CD4-positive, alpha-beta T cell (primary cell): ENCODE measurements at regions not wholly inside any gene's neighbourhood (a gene's known extent, or its start where the extent isn't known, plus 50 kb on each side); places are given as distances from the start of the nearest gene placed in this dataset.

ENCODE experiments used
- ATAC-seq: fragments of 200-7000 bp; cut with Tn5 transposase; one replicate; pipeline ENCODE4 v1.10.0; 2022; ENCODE audit warnings: mild to moderate bottlenecking; ENCODE audit not compliant: poor library complexity
- CTCF ChIA-PET: fragments of 350-600 bp; sonication (Branson Sonifier 250); formaldehyde crosslinking; loops from one replicate; lab custom pipeline; 2021; ENCODE audit warnings: antibody characterized with exemption, inconsistent platforms; lab: Charles Lee
- POLR2A ChIA-PET: fragments of 350-600 bp; sonication (Branson Sonifier 250); formaldehyde crosslinking; loops from one replicate; lab custom pipeline; 2021; ENCODE audit warnings: antibody characterized with exemption, inconsistent platforms; lab: Charles Lee
- DNase-seq, 14 experiments: peaks; one replicate each; pipeline ENCODE4 v3.0.0-alpha.2; 2013 to 2020; ENCODE audit warnings: mixed read lengths in 2 of 14
- H3K27ac ChIP-seq, 2 donors: one replicate each; pipeline versions ENCODE4 v1.5.1 to v1.7.0; 2013; ENCODE audit warnings: low read length in 2 of 2, low read depth in 1 of 2, mild to moderate bottlenecking in 1 of 2
- H3K27me3 ChIP-seq, 2 experiments: 1 replicate in 1 of 2; 2 replicates in 1 of 2; pipeline versions ENCODE4 v1.6.1 to v1.7.0; 2013; ENCODE audit warnings: low read length in 2 of 2, control low read depth in 1 of 2, mild to moderate bottlenecking in 1 of 2, moderate library complexity in 1 of 2; ENCODE audit not compliant: insufficient read depth in 2 of 2, control insufficient read depth in 1 of 2
- H3K36me3 ChIP-seq: one replicate; pipeline ENCODE4 v1.6.1; 2013; ENCODE audit warnings: low read length, control low read depth; ENCODE audit not compliant: insufficient read depth
- H3K4me1 ChIP-seq: one replicate; pipeline ENCODE4 v1.6.1; 2013; ENCODE audit warnings: low read length, control low read depth; ENCODE audit not compliant: insufficient read depth
- H3K4me3 ChIP-seq: one replicate; pipeline ENCODE4 v1.5.1; 2013; ENCODE audit warnings: mild to moderate bottlenecking, low read length, moderate library complexity
- H3K9me3 ChIP-seq, 2 experiments: 1 replicate in 1 of 2; 2 replicates in 1 of 2; pipeline versions ENCODE4 v1.6.1 to v1.7.0; 2013; ENCODE audit warnings: low read length in 2 of 2, mild to moderate bottlenecking in 2 of 2, control low read depth in 1 of 2, moderate library complexity in 1 of 2; ENCODE audit not compliant: control insufficient read depth in 1 of 2, insufficient read depth in 1 of 2
- H3K27ac Mint-ChIP-seq: one replicate; pipeline ENCODE4 v1.8.0; 2020; ENCODE audit warnings: mixed read lengths
- H3K27me3 Mint-ChIP-seq: one replicate; pipeline ENCODE4 v1.8.0; 2021; ENCODE audit warnings: mixed read lengths
- H3K36me3 Mint-ChIP-seq: one replicate; pipeline ENCODE4 v1.8.0; 2021; ENCODE audit warnings: low read depth, mixed read lengths
- H3K4me1 Mint-ChIP-seq: one replicate; pipeline ENCODE4 v1.8.0; 2021; ENCODE audit warnings: low read depth, mixed read lengths
- H3K4me3 Mint-ChIP-seq: one replicate; pipeline ENCODE4 v1.8.0; 2020; ENCODE audit warnings: mild to moderate bottlenecking, mixed read lengths
- H3K9me3 Mint-ChIP-seq: one replicate; pipeline ENCODE4 v1.8.0; 2020; ENCODE audit warnings: mixed read lengths
- intact Hi-C, 2 experiments: fragments of 100-400 bp; cut with DNase I in 1 of 2; cut with micrococcal nuclease in 1 of 2; formaldehyde crosslinking; loops; one replicate each; pipeline versions ENCODE4 v1.15.1 to v1.9.0; 2023 to 2025; cut with DNase I, micrococcal nuclease
- TF ChIP-seq, protein P1 (sequence below): fragments of 200-600 bp; IDR thresholded peaks from one replicate; pipeline ENCODE4 v1.8.0; 2022; ENCODE audit warnings: antibody characterized with exemption, mild to moderate bottlenecking

- H3K27me3 ChIP-seq, result no peaks in the 10 kb centered on the region
- no peak overlapping the region for H3K4me3 Mint-ChIP-seq
- CTCF ChIA-PET, result no interaction called here
- POLR2A ChIA-PET, result no interaction called here
- H3K27ac ChIP-seq, result no peak overlapping the region
- TF ChIP-seq, protein P1, sequence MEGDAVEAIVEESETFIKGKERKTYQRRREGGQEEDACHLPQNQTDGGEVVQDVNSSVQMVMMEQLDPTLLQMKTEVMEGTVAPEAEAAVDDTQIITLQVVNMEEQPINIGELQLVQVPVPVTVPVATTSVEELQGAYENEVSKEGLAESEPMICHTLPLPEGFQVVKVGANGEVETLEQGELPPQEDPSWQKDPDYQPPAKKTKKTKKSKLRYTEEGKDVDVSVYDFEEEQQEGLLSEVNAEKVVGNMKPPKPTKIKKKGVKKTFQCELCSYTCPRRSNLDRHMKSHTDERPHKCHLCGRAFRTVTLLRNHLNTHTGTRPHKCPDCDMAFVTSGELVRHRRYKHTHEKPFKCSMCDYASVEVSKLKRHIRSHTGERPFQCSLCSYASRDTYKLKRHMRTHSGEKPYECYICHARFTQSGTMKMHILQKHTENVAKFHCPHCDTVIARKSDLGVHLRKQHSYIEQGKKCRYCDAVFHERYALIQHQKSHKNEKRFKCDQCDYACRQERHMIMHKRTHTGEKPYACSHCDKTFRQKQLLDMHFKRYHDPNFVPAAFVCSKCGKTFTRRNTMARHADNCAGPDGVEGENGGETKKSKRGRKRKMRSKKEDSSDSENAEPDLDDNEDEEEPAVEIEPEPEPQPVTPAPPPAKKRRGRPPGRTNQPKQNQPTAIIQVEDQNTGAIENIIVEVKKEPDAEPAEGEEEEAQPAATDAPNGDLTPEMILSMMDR, result no peak
- no peaks in the 10 kb centered on the region for H3K27me3 Mint-ChIP-seq
- no peaks in the 10 kb centered on the region for H3K4me1 ChIP-seq
- H3K9me3 ChIP-seq, result peaks cover 0 to 4% of the 10 kb centered on the region in 2 experiments
- DNase-seq, result no peak
- no peaks in the 10 kb centered on the region for H3K4me1 Mint-ChIP-seq
- no peaks in the 10 kb centered on the region for H3K36me3 ChIP-seq
- no peaks in the 10 kb centered on the region for H3K36me3 Mint-ChIP-seq
- intact Hi-C loops, result no loop called here
- H3K9me3 Mint-ChIP-seq, result peaks cover 14% of the 10 kb centered on the region
- H3K4me3 ChIP-seq, result no peak overlapping the region
- H3K27ac Mint-ChIP-seq, result no peak overlapping the region
- ATAC-seq, result no peak
These were observed 933.2 kb upstream of the CHORDC1 start for GRCh38 chr11:91156041-91156440.

GRCh38 chr11:91147885-91148284 lies 925.0 kb upstream of the CHORDC1 start:
- ATAC-seq, result no peak
- H3K4me1 Mint-ChIP-seq, result no peaks in the 10 kb centered on the region
- H3K27me3 ChIP-seq, result no peaks in the 10 kb centered on the region
- no peaks in the 10 kb centered on the region for H3K27me3 Mint-ChIP-seq
- H3K36me3 Mint-ChIP-seq, result no peaks in the 10 kb centered on the region
- no peak overlapping the region for H3K4me3 Mint-ChIP-seq
- no peak for DNase-seq
- no peak overlapping the region for H3K27ac Mint-ChIP-seq
- H3K27ac ChIP-seq, result no peak overlapping the region
- POLR2A ChIA-PET, result no interaction called here
- intact Hi-C loops, result no loop called here
- CTCF ChIA-PET, result no interaction called here
- TF ChIP-seq, protein P1, result no peak
- H3K4me1 ChIP-seq, result no peaks in the 10 kb centered on the region
- no peak overlapping the region for H3K4me3 ChIP-seq
- no peaks in the 10 kb centered on the region for H3K36me3 ChIP-seq
- H3K9me3 Mint-ChIP-seq, result peaks cover 9% of the 10 kb centered on the region
- H3K9me3 ChIP-seq, result peaks cover 0 to 4% of the 10 kb centered on the region in 2 experiments

GRCh38 chr11:91141655-91142054 lies 918.8 kb upstream of the CHORDC1 start:
- no peak overlapping the region for H3K27ac Mint-ChIP-seq
- H3K36me3 Mint-ChIP-seq, result no peaks in the 10 kb centered on the region
- H3K9me3 Mint-ChIP-seq, result peaks cover 9% of the 10 kb centered on the region
- POLR2A ChIA-PET, result no interaction called here
- no peak overlapping the region for H3K4me3 Mint-ChIP-seq
- Histone ChIP-seq H3K4me3 (no peak overlapping the region), H3K4me1 (no peaks in the 10 kb centered on the region), H3K27ac (no peak overlapping the region), H3K9me3 (no peaks in the 10 kb centered on the region), H3K36me3 (no peaks in the 10 kb centered on the region), H3K27me3 (no peaks in the 10 kb centered on the region)
- H3K27me3 Mint-ChIP-seq, result no peaks in the 10 kb centered on the region
- intact Hi-C loops, result no loop called here
- no peaks in the 10 kb centered on the region for H3K4me1 Mint-ChIP-seq
- ATAC-seq, result no peak
- CTCF ChIA-PET, result no interaction called here
- DNase-seq, result no peak
- TF ChIP-seq, protein P1, result no peak
